Esophagus squamous epithelium (tissue), 5 donors: ENCODE measurements at regions not wholly inside any gene's neighbourhood (a gene's known extent, or its start where the extent isn't known, plus 50 kb on each side); places are given as distances from the start of the nearest gene placed in this dataset.

Experiments
- DNase-seq: peaks from one replicate; lab custom pipeline; 2025; lab: John Stamatoyannopoulos, UW
- H3K27ac ChIP-seq, 4 donors: fragments of 200-600 bp; sonication (generic); one replicate each; pipeline ENCODE4 v1.5.1; 2016 to 2019; ENCODE audit warnings: mild to moderate bottlenecking in 1 of 4
- H3K27me3 ChIP-seq, 4 donors: fragments of 200-600 bp; sonication (generic); 1 replicate in 3 of 4; 2 replicates in 1 of 4; pipeline versions ENCODE4 v1.5.1 to v1.6.0; 2017 to 2021; ENCODE audit warnings: antibody characterized with exemption in 1 of 4
- H3K36me3 ChIP-seq, 3 donors: fragments of 200-600 bp; sonication (generic); one replicate each; pipeline ENCODE4 v1.5.1; 2016 to 2019
- H3K4me1 ChIP-seq, 3 donors: fragments of 200-600 bp; sonication (generic); one replicate each; pipeline ENCODE4 v1.5.1; 2017 to 2019
- H3K4me3 ChIP-seq, 4 donors: fragments of 200-600 bp; sonication (generic); 1 replicate in 3 of 4; 2 replicates in 1 of 4; pipeline ENCODE4 v1.5.1; 2016 to 2019; ENCODE audit warnings: mild to moderate bottlenecking in 2 of 4, moderate library complexity in 1 of 4
- H3K9me3 ChIP-seq, 3 donors: fragments of 200-600 bp; sonication (generic); one replicate each; pipeline ENCODE4 v1.5.1; 2016 to 2019
- POLR2A ChIP-seq, 4 donors: fragments of 450-650 bp; IDR thresholded peaks; one replicate each; pipeline ENCODE4 v1.6.1; 2017; ENCODE audit warnings: antibody characterized with exemption in 4 of 4, mild to moderate bottlenecking in 4 of 4, moderate library complexity in 3 of 4
- WGBS, 2 donors: methylation state at CpG; one replicate each; pipeline ENCODE4 v1.1.5; 2018; 5-methylcytosine and 5-hydroxymethylcytosine counted together
- intact Hi-C: fragments of 100-400 bp; cut with DNase I; formaldehyde crosslinking; loops from one replicate; pipeline ENCODE4 v1.15.0; 2022
- TF ChIP-seq, protein P1 (sequence below), 6 experiments: fragments of 450-650 bp in 4 of 6; fragments of 200-600 bp in 2 of 6; sonication (generic) in 2 of 6; IDR thresholded peaks; one replicate each; pipeline ENCODE4 v1.5.1; 2016 to 2019; ENCODE audit warnings: antibody characterized with exemption in 6 of 6, mild to moderate bottlenecking in 4 of 6, moderate library complexity in 4 of 6
- donor health status: DM: yes; HTN: yes; CAD: no.

DNA sequence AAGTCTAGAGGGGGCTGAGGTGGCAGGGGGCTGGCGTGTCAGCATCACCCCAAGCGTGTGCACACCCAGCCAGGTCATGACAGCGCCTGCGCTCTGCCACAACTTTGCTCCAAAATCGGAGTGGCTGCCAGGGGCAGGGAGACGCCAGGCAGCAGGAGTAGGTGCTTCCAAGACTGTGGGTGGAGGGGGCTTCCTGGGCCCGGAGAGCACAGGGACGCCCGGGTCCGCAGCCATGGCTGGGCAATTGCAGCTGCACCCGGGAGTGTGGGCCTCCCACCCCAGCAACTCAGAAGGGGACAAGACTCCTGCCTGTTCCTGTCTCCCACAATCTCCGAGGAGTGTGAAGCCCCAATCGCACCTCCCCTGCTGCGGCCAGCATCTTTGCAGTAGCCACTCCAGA is 53.1 kb upstream of the CYYR1 start:
- Histone ChIP-seq H3K36me3 (no peaks in the 10 kb centered on the region), H3K4me3 (no peak overlapping the region), H3K4me1 (no peaks in the 10 kb centered on the region), H3K9me3 (no peaks in the 10 kb centered on the region), H3K27ac (no peak overlapping the region), H3K27me3 (no peaks in the 10 kb centered on the region)
- TF ChIP-seq, protein P1, sequence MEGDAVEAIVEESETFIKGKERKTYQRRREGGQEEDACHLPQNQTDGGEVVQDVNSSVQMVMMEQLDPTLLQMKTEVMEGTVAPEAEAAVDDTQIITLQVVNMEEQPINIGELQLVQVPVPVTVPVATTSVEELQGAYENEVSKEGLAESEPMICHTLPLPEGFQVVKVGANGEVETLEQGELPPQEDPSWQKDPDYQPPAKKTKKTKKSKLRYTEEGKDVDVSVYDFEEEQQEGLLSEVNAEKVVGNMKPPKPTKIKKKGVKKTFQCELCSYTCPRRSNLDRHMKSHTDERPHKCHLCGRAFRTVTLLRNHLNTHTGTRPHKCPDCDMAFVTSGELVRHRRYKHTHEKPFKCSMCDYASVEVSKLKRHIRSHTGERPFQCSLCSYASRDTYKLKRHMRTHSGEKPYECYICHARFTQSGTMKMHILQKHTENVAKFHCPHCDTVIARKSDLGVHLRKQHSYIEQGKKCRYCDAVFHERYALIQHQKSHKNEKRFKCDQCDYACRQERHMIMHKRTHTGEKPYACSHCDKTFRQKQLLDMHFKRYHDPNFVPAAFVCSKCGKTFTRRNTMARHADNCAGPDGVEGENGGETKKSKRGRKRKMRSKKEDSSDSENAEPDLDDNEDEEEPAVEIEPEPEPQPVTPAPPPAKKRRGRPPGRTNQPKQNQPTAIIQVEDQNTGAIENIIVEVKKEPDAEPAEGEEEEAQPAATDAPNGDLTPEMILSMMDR (IDR thresholded peaks at IDR 0.05): no peak
- no peak for TF ChIP-seq POLR2A (IDR thresholded peaks at IDR 0.05)
- WGBS, 2 donors: 85 to 95% methylated on average over 4 to 5 of the region's 14 CpGs
- intact Hi-C loops: no loop called here
- DNase-seq: no peak

GRCh38 chr21:26624983-26625519 is 52.0 kb upstream of the CYYR1 start:
- H3K9me3 ChIP-seq: no peaks in the 10 kb centered on the region
- H3K36me3 ChIP-seq: no peaks in the 10 kb centered on the region
- 58 to 70% methylated on average over 3 to 6 of the region's 6 CpGs for WGBS, 2 donors
- H3K27ac ChIP-seq: no peak overlapping the region
- H3K4me3 ChIP-seq: no peak overlapping the region
- no peak for DNase-seq
- no peak for TF ChIP-seq POLR2A (IDR thresholded peaks at IDR 0.05)
- TF ChIP-seq, protein P1 (IDR thresholded peaks at IDR 0.05): no peak
- H3K4me1 ChIP-seq: no peaks in the 10 kb centered on the region
- no peaks in the 10 kb centered on the region for H3K27me3 ChIP-seq
- intact Hi-C loops: no loop called here
